Lower leg skin (tissue), 4 donors: ENCODE measurements at regions not wholly inside any gene's neighbourhood (a gene's known extent, or its start where the extent isn't known, plus 50 kb on each side); places are given as distances from the start of the nearest gene placed in this dataset.

Source experiments
- DNase-seq, 2 donors: peaks; one replicate each; pipeline ENCODE4 v3.0.0-alpha.2; 2019; ENCODE audit warnings: low spot score in 2 of 2
- H3K4me3 ChIP-seq: fragments of 200-600 bp; sonication (generic); 2 replicates; pipeline ENCODE4 v1.5.1; 2017; ENCODE audit warnings: mild to moderate bottlenecking, low read depth; ENCODE audit not compliant: poor library complexity, severe bottlenecking
- POLR2A ChIP-seq, 2 donors: fragments of 450-650 bp; IDR thresholded peaks; one replicate each; pipeline ENCODE4 v1.6.1; 2016 to 2017; ENCODE audit warnings: antibody characterized with exemption in 2 of 2, mild to moderate bottlenecking in 1 of 2, moderate library complexity in 1 of 2
- WGBS, 2 donors: methylation state at CpG; one replicate each; pipeline ENCODE4 v1.1.5; 2018; 5-methylcytosine and 5-hydroxymethylcytosine counted together
- intact Hi-C: fragments of 100-400 bp; cut with DNase I; formaldehyde crosslinking; loops from one replicate; pipeline ENCODE4 v1.15.0; 2023; ENCODE audit warnings: low total_unique reads
- TF ChIP-seq, protein P1 (sequence below), 3 donors: fragments of 450-650 bp; IDR thresholded peaks; one replicate each; pipeline ENCODE4 v1.5.1; 2016; ENCODE audit warnings: antibody characterized with exemption in 3 of 3, mild to moderate bottlenecking in 3 of 3, moderate library complexity in 2 of 3

DNA sequence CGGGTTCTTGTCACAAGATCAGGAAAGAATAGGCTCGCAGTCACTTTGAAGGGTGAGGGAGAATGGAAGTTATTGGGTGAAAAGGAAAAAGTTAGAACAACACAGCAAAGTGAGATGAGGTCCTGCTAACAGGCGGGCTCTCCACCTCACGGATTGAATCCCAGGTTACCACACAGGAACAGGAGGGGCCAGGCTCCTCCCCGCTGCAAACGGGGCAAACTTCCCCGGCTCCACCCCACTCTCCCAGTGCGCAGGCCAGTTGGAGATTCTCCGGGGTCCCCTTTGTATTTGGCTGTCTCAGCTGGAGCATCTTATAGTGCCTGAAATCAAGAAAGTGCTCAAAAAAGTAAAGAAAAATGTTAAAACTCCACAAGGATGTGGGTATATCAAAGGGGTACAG, 78.3 kb upstream of the IPO5 start:
- no peak for DNase-seq
- intact Hi-C loops = no loop called here
- H3K4me3 ChIP-seq = no peak overlapping the region
- 83 to 90% methylated on average over 9 of the region's 9 CpGs for WGBS, 2 donors
- TF ChIP-seq, protein P1, sequence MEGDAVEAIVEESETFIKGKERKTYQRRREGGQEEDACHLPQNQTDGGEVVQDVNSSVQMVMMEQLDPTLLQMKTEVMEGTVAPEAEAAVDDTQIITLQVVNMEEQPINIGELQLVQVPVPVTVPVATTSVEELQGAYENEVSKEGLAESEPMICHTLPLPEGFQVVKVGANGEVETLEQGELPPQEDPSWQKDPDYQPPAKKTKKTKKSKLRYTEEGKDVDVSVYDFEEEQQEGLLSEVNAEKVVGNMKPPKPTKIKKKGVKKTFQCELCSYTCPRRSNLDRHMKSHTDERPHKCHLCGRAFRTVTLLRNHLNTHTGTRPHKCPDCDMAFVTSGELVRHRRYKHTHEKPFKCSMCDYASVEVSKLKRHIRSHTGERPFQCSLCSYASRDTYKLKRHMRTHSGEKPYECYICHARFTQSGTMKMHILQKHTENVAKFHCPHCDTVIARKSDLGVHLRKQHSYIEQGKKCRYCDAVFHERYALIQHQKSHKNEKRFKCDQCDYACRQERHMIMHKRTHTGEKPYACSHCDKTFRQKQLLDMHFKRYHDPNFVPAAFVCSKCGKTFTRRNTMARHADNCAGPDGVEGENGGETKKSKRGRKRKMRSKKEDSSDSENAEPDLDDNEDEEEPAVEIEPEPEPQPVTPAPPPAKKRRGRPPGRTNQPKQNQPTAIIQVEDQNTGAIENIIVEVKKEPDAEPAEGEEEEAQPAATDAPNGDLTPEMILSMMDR (IDR thresholded peaks at IDR 0.05) = no peak
- TF ChIP-seq POLR2A (IDR thresholded peaks at IDR 0.05) = no peak

- 74 to 91% methylated on average over 7 of the region's 7 CpGs for WGBS, 2 donors
- intact Hi-C loops = no loop called here
- H3K4me3 ChIP-seq = no peak overlapping the region
- TF ChIP-seq, protein P1 (IDR thresholded peaks at IDR 0.05) = no peak
- TF ChIP-seq POLR2A (IDR thresholded peaks at IDR 0.05) = no peak
- no peak for DNase-seq
Measured at GRCh38 chr13:97875911-97876310, 77.6 kb upstream of the IPO5 start.

DNA sequence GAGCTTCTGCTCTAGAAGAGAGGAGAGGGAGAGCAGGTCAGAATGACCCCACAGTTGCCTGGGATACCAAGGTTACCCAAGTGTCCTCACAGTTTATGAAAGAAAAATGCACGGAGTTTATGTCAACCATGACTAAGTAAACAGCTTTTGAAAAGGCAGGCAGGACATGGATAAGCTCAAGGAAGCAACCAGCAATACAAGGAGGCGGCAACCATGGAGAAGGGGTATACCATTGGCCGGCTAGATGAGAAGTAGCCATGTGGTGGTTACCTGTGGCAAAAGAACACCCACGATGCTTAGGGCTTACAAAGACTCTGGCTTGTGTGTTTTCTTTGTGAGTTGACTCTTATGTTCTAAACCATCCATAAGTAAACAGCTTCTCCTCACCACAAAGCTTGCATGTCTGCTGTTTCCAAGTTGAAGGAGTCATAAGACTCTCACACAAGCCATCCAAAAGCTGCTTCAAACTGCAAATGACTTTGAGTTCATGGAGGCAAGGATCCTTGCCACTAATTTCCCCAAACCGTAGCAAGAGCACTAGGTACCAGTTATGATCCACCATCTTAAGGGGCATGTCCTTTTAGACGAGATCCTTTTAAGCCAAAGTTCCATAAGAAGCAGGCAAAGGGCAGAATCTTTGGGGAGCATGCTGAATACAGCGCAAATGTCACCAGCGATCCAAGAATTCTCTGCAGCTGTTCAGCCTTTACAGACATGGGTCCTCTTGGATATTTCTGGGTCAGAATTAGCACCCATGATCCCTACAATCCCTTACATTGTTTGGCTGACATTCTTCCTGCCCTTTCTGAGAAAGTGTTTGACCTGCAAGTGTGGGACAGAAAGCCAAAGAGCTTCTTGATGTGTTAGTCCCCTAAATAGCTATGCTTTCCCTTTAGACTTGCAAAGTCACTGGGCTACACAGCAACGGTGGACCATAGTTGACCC, 74.8 kb upstream of the IPO5 start:
- intact Hi-C loops = no loop called here
- no peak overlapping the region for H3K4me3 ChIP-seq
- no peak for TF ChIP-seq POLR2A (IDR thresholded peaks at IDR 0.05)
- TF ChIP-seq, protein P1 (IDR thresholded peaks at IDR 0.05) = no peak
- DNase-seq = no peak
- WGBS, 2 donors = 72 to 80% methylated on average over 9 of the region's 9 CpGs

GRCh38 chr13:97879646-97880310, 73.7 kb upstream of the IPO5 start:
- TF ChIP-seq POLR2A (IDR thresholded peaks at IDR 0.05) = no peak
- TF ChIP-seq, protein P1 (IDR thresholded peaks at IDR 0.05) = no peak
- 53% methylated on average over 8 of the region's 8 CpGs for WGBS, 2 donors
- intact Hi-C loops = no loop called here
- DNase-seq = no peak
- H3K4me3 ChIP-seq = no peak overlapping the region

DNA sequence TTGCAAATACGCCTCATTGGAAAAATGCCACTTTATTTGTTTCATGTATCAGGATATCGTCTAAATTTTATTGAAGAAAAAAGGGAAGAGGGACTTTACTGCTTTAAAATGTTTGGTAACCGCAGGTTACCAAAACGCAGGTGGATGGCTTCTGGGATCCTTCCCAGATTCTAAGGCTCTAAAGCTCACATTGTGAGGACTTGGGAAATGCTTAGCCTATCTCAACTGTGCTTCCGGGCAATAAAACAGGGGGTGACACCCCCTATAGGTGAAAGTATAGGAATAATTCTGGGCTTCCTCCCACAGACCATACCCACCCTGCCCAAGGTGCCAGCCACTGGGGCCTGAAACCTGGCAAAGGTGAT, 73.2 kb upstream of the IPO5 start:
- intact Hi-C loops = no loop called here
- WGBS, 2 donors = 51 to 56% methylated on average over 5 of the region's 5 CpGs
- DNase-seq = no peak
- H3K4me3 ChIP-seq = no peak overlapping the region
- TF ChIP-seq POLR2A (IDR thresholded peaks at IDR 0.05) = no peak
- TF ChIP-seq, protein P1 (IDR thresholded peaks at IDR 0.05) = no peak
